MM.1S (cell line): ENCODE measurements at regions not wholly inside any gene's neighbourhood (a gene's known extent, or its start where the extent isn't known, plus 50 kb on each side); places are given as distances from the start of the nearest gene placed in this dataset.
"Not testable (repeated sequence)": the region's sequence is repeated elsewhere in the genome, so short reads cannot be mapped to it uniquely, and the experiment has no call there.

Source experiments
- DNase-seq: peaks from one replicate; pipeline ENCODE4 v3.0.0-alpha.2; 2015
- H2AFZ ChIP-seq: fragments of 300-600 bp; sonication (generic); 2 replicates; pipeline ENCODE4 v1.6.0; 2016; ENCODE audit warnings: antibody characterized with exemption, low read length
- H3F3A ChIP-seq: fragments of 300-600 bp; sonication (generic); 2 replicates; pipeline ENCODE4 v1.6.1; 2016; ENCODE audit warnings: mild to moderate bottlenecking, antibody characterized with exemption, low read length, moderate library complexity, mixed read lengths; ENCODE audit not compliant: insufficient read depth
- H3K27ac ChIP-seq: fragments of 300-600 bp; sonication (generic); 2 replicates; pipeline ENCODE4 v1.5.1; 2016; ENCODE audit warnings: mild to moderate bottlenecking, low read length
- H3K27me3 ChIP-seq: fragments of 300-600 bp; sonication (generic); replicated peaks from 2 replicates; pipeline ENCODE4 v1.6.0; 2016; ENCODE audit warnings: low read length; ENCODE audit not compliant: insufficient read depth
- H3K36me3 ChIP-seq: fragments of 300-600 bp; sonication (generic); replicated peaks from 2 replicates; pipeline ENCODE4 v1.6.1; 2016; ENCODE audit warnings: mild to moderate bottlenecking, low read length, mixed read lengths; ENCODE audit not compliant: insufficient read depth
- H3K4me1 ChIP-seq: fragments of 300-600 bp; sonication (generic); 2 replicates; pipeline ENCODE4 v1.6.1; 2016; ENCODE audit warnings: low read length, mixed read lengths
- H3K4me2 ChIP-seq: fragments of 300-600 bp; sonication (generic); 2 replicates; pipeline ENCODE4 v1.6.0; 2016; ENCODE audit warnings: low read depth, low read length
- H3K4me3 ChIP-seq: fragments of 300-600 bp; sonication (generic); 2 replicates; pipeline ENCODE4 v1.5.1; 2016; ENCODE audit warnings: low read length, mixed read lengths
- H3K79me2 ChIP-seq: fragments of 300-600 bp; sonication (generic); 2 replicates; pipeline ENCODE4 v1.6.1; 2016; ENCODE audit warnings: mixed run types, low read length, mixed read lengths
- H3K9ac ChIP-seq: fragments of 300-600 bp; sonication (generic); 2 replicates; pipeline ENCODE4 v1.6.1; 2016; ENCODE audit warnings: low read length, mixed read lengths
- H3K9me2 ChIP-seq: fragments of 300-600 bp; sonication (generic); replicated peaks from 2 replicates; pipeline ENCODE4 v1.6.1; 2016; ENCODE audit warnings: mild to moderate bottlenecking, low read length, mixed read lengths; ENCODE audit not compliant: insufficient read depth
- H3K9me3 ChIP-seq: fragments of 300-600 bp; sonication (generic); replicated peaks from 2 replicates; pipeline ENCODE4 v1.6.1; 2016; ENCODE audit warnings: mild to moderate bottlenecking, low read length, mixed read lengths; ENCODE audit not compliant: insufficient read depth
- H4K20me1 ChIP-seq: fragments of 300-600 bp; sonication (generic); 2 replicates; pipeline ENCODE4 v1.6.1; 2016; ENCODE audit warnings: mild to moderate bottlenecking, low read length, moderate library complexity, mixed read lengths; ENCODE audit not compliant: insufficient read depth
- EZH2 ChIP-seq: fragments of 300-600 bp; sonication (generic); optimal IDR thresholded peaks from 2 replicates; pipeline ENCODE3; 2017; ENCODE audit warnings: low read depth, mild to moderate bottlenecking, antibody characterized with exemption, low read length, mixed read lengths
- EZH2phosphoT487 ChIP-seq: fragments of 300-600 bp; sonication (generic); IDR thresholded peaks from 2 replicates; pipeline ENCODE4 v1.6.1; 2018; ENCODE audit warnings: antibody characterized with exemption, low read length
- TF ChIP-seq, protein P1 (sequence below): fragments of 300-600 bp; sonication (generic); IDR thresholded peaks from 2 replicates; pipeline ENCODE4 v1.5.1; 2016; ENCODE audit warnings: antibody characterized with exemption, low read length, mixed read lengths

DNA sequence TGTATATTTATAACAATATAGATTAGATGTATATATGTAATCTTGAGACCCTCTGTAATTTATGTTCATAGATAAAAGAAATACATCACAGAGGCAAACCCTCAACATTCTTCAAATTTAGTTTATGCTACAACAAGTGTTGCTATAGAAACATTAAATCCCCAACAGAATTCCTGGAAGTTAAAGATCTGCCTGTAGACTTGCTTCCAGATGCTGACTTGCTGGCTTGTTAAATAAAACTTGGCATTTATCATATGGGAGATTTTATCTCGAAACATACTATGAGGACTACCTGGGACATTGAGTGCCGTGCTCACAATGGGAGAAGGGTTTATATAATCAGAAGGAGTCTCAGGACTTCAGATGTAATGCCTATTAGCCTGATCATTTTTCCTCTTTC lies 136.3 kb upstream of the PLXNC1 start:
- Histone ChIP-seq H3K79me2 (no peaks in the 10 kb centered on the region), H3K4me3 (no peak overlapping the region)

DNA sequence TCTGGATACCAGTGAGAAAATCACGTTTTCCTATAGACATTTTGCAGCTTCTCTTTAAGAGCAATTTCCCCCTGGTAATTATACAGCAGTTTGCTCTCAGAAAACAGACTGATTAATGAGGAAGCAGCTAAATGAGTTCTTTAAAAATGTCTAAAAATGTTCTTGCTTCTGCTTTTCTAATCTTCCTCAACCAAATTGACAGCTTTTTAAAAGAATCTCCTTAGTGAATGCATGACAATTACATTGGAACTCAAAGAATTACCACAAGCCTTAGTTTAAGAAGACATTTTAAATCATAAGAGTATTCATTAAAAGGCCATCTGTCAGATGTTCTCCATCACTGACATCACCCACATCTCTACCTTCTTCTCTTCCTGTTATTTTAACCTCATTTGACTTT lies 135.8 kb upstream of the PLXNC1 start:
- Histone ChIP-seq H3K4me2 (no peak overlapping the region), H3K36me3 (no peaks in the 10 kb centered on the region)

More for the DNA sequence above, 136.3 kb upstream of the PLXNC1 start:
- no peaks in the 10 kb centered on the region for H3K9me3 ChIP-seq
- H3K9me2 ChIP-seq, result no peaks in the 10 kb centered on the region
- no peaks in the 10 kb centered on the region for H3K4me1 ChIP-seq
- no peaks in the 10 kb centered on the region for H4K20me1 ChIP-seq
- H3K27ac ChIP-seq, result no peak overlapping the region
- no peak for TF ChIP-seq EZH2phosphoT487
- no peak for TF ChIP-seq EZH2
- TF ChIP-seq, protein P1, sequence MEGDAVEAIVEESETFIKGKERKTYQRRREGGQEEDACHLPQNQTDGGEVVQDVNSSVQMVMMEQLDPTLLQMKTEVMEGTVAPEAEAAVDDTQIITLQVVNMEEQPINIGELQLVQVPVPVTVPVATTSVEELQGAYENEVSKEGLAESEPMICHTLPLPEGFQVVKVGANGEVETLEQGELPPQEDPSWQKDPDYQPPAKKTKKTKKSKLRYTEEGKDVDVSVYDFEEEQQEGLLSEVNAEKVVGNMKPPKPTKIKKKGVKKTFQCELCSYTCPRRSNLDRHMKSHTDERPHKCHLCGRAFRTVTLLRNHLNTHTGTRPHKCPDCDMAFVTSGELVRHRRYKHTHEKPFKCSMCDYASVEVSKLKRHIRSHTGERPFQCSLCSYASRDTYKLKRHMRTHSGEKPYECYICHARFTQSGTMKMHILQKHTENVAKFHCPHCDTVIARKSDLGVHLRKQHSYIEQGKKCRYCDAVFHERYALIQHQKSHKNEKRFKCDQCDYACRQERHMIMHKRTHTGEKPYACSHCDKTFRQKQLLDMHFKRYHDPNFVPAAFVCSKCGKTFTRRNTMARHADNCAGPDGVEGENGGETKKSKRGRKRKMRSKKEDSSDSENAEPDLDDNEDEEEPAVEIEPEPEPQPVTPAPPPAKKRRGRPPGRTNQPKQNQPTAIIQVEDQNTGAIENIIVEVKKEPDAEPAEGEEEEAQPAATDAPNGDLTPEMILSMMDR, result no peak
- H3K36me3 ChIP-seq, result no peaks in the 10 kb centered on the region
- H3K27me3 ChIP-seq, result no peaks in the 10 kb centered on the region
- no peaks in the 10 kb centered on the region for H3F3A ChIP-seq
- no peak overlapping the region for H3K9ac ChIP-seq
- H3K4me2 ChIP-seq, result no peak overlapping the region
- H2AFZ ChIP-seq, result no peak overlapping the region
- no peak for DNase-seq

DNA sequence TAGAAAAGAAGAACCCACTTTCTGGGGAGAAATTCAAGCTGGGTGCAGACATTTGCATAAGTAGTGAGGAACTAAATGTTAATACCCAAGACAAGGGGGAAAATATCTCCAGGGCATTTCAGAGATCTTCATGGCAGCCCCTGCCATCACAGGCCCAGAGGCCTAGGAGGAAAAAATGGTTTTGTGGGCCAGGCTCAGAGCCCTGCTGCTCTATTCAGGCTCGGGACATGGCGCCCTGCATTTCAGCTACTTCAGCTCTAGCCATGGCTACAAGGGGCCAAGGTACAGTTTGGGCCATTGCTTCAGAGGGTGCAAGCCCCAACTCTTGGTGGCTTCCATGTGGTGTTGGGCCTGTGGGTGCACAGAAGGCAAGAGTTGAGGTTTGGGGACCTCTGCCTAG lies 131.1 kb upstream of the PLXNC1 start:
- H3K36me3 ChIP-seq, H3K79me2 ChIP-seq, H4K20me1 ChIP-seq, H3K4me3 ChIP-seq, H3F3A ChIP-seq, H3K9me3 ChIP-seq, H3K9me2 ChIP-seq, DNase-seq, H2AFZ ChIP-seq, H3K27ac ChIP-seq, H3K4me2 ChIP-seq, H3K27me3 ChIP-seq, H3K4me1 ChIP-seq, H3K9ac ChIP-seq: not testable (repeated sequence)

More for the DNA sequence above, 135.8 kb upstream of the PLXNC1 start:
- no peak for TF ChIP-seq EZH2phosphoT487
- no peak for TF ChIP-seq EZH2
- TF ChIP-seq, protein P1, result no peak
- H3K9me3 ChIP-seq, result no peaks in the 10 kb centered on the region
- H3K27me3 ChIP-seq, result no peaks in the 10 kb centered on the region
- H3F3A ChIP-seq, result no peaks in the 10 kb centered on the region
- H3K27ac ChIP-seq, result no peak overlapping the region
- H3K4me3 ChIP-seq, result no peak overlapping the region
- H3K9ac ChIP-seq, result no peak overlapping the region
- DNase-seq, result no peak
- H3K9me2 ChIP-seq, result no peaks in the 10 kb centered on the region
- no peak overlapping the region for H2AFZ ChIP-seq
- no peaks in the 10 kb centered on the region for H3K79me2 ChIP-seq
- H3K4me1 ChIP-seq, result no peaks in the 10 kb centered on the region
- H4K20me1 ChIP-seq, result no peaks in the 10 kb centered on the region

DNA sequence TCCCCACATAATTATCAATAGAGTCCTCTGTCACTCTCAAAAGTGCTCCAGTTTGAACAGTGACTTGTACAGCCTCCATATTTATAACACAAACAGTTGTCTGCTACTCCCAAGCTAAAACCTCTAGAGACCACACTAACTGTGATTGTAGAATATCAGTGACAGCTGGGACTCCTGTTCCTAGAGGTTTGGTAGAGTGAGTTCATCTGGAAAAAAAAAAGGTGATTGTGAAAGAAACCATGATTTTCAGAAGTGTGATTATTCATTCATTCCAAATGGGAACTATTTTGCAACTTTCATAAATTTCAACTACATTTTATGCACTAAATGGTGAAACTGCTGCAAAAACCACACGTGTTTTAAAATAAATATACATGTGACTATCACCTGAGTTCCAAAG lies 128.0 kb upstream of the PLXNC1 start:
- no peaks in the 10 kb centered on the region for H3K4me1 ChIP-seq
- TF ChIP-seq EZH2, result no peak
- H3K9me3 ChIP-seq, result no peaks in the 10 kb centered on the region
- no peak for DNase-seq
- no peaks in the 10 kb centered on the region for H3F3A ChIP-seq
- no peaks in the 10 kb centered on the region for H3K79me2 ChIP-seq
- no peaks in the 10 kb centered on the region for H3K27me3 ChIP-seq
- H3K4me2 ChIP-seq, result no peak overlapping the region
- H4K20me1 ChIP-seq, result no peaks in the 10 kb centered on the region
- H3K27ac ChIP-seq, result no peak overlapping the region
- no peak overlapping the region for H3K9ac ChIP-seq
- no peak overlapping the region for H3K4me3 ChIP-seq
- H3K36me3 ChIP-seq, result no peaks in the 10 kb centered on the region
- H3K9me2 ChIP-seq, result no peaks in the 10 kb centered on the region
- no peak overlapping the region for H2AFZ ChIP-seq
